DND-41 (cell line): ENCODE measurements at regions not wholly inside any gene's neighbourhood (a gene's known extent, or its start where the extent isn't known, plus 50 kb on each side); places are given as distances from the start of the nearest gene placed in this dataset.

Experiments used
- ATAC-seq: fragments of 200-7000 bp; cut with Tn5 transposase; 3 replicates; pipeline ENCODE4 v1.9.1; 2021; ENCODE audit warnings: low read depth; ENCODE audit not compliant: insufficient read depth
- DNase-seq: peaks from one replicate; pipeline ENCODE4 v3.0.0-alpha.2; 2020
- H2AFZ ChIP-seq: 2 replicates; pipeline ENCODE4 v1.6.0; 2012; ENCODE audit warnings: low read depth, low read length
- H3K27ac ChIP-seq: 2 replicates; pipeline ENCODE4 v1.5.1; 2012; ENCODE audit warnings: low read length, inconsistent platforms
- H3K27me3 ChIP-seq: fragments of 200-600 bp; sonication (generic); 2 replicates; pipeline ENCODE4 v1.6.0; 2012; ENCODE audit warnings: low read length, mild to moderate bottlenecking, inconsistent platforms; ENCODE audit not compliant: insufficient read depth, poor library complexity
- H3K36me3 ChIP-seq: 2 replicates; pipeline ENCODE4 v1.5.1; 2012; ENCODE audit warnings: low read length, inconsistent platforms; ENCODE audit not compliant: insufficient read depth
- H3K4me1 ChIP-seq: 2 replicates; pipeline ENCODE4 v1.5.1; 2012; ENCODE audit warnings: mild to moderate bottlenecking, low read length; ENCODE audit not compliant: insufficient read depth
- H3K4me2 ChIP-seq: 2 replicates; pipeline ENCODE4 v1.6.0; 2012; ENCODE audit warnings: mild to moderate bottlenecking, moderate library complexity, low read length, inconsistent platforms; ENCODE audit not compliant: insufficient read depth
- H3K4me3 ChIP-seq, 2 experiments: fragments of 200-600 bp in 1 of 2; shearing (Covaris generic) in 1 of 2; 2 replicates each; pipeline ENCODE4 v1.5.1; 2012 to 2016; ENCODE audit warnings: inconsistent platforms in 2 of 2, low read length in 2 of 2, mild to moderate bottlenecking in 2 of 2, low read depth in 1 of 2, moderate library complexity in 1 of 2
- H3K79me2 ChIP-seq: 2 replicates; pipeline ENCODE4 v1.6.0; 2012; ENCODE audit warnings: low read length, inconsistent platforms; ENCODE audit not compliant: insufficient read depth
- H3K9ac ChIP-seq: 2 replicates; pipeline ENCODE4 v1.6.0; 2012; ENCODE audit warnings: low read depth, mild to moderate bottlenecking, inconsistent platforms, low read length, moderate library complexity
- H3K9me3 ChIP-seq: 2 replicates; pipeline ENCODE4 v1.5.1; 2012; ENCODE audit warnings: low read length, moderate library complexity, mild to moderate bottlenecking, inconsistent platforms; ENCODE audit not compliant: insufficient read depth, severe bottlenecking
- H4K20me1 ChIP-seq: 2 replicates; pipeline ENCODE4 v1.6.0; 2012; ENCODE audit warnings: low read length; ENCODE audit not compliant: insufficient read depth
- CTCF ChIP-seq: IDR thresholded peaks from 2 replicates; pipeline ENCODE4 v1.5.1; 2012; ENCODE audit warnings: borderline replicate concordance, low read length, moderate library complexity, mild to moderate bottlenecking; ENCODE audit not compliant: poor library complexity, severe bottlenecking; ENCODE audit errors: extremely low read depth
- EZH2 ChIP-seq: IDR thresholded peaks from 3 replicates; pipeline ENCODE4 v1.6.1; 2012; ENCODE audit warnings: borderline replicate concordance, low read depth, mild to moderate bottlenecking, moderate library complexity, low read length, inconsistent platforms; ENCODE audit not compliant: severe bottlenecking

GRCh38 chr13:73177916-73178565 is 119.2 kb downstream of the KLF5 start:
- Histone ChIP-seq H3K4me2 (no peak overlapping the region), H3K27me3 (no peaks in the 10 kb centered on the region), H3K4me3 (no peak overlapping the region), H3K9me3 (no peaks in the 10 kb centered on the region), H3K27ac (no peak overlapping the region), H2AFZ (no peak overlapping the region), H3K79me2 (no peaks in the 10 kb centered on the region), H4K20me1 (no peaks in the 10 kb centered on the region), H3K9ac (no peak overlapping the region), H3K4me1 (no peaks in the 10 kb centered on the region), H3K36me3 (no peaks in the 10 kb centered on the region)
- no peak for DNase-seq
- TF ChIP-seq CTCF, result no peak
- TF ChIP-seq EZH2, result no peak
- ATAC-seq, result no peak

- no peak overlapping the region for H3K27ac ChIP-seq
- no peak for ATAC-seq
- H3K4me1 ChIP-seq, result no peaks in the 10 kb centered on the region
- H3K79me2 ChIP-seq, result no peaks in the 10 kb centered on the region
- H3K27me3 ChIP-seq, result no peaks in the 10 kb centered on the region
- no peak overlapping the region for H3K9ac ChIP-seq
- DNase-seq, result no peak
- H3K4me3 ChIP-seq, result no peak overlapping the region
- TF ChIP-seq CTCF (no peak), EZH2 (no peak)
- H3K9me3 ChIP-seq, result no peaks in the 10 kb centered on the region
- H4K20me1 ChIP-seq, result no peaks in the 10 kb centered on the region
- no peak overlapping the region for H2AFZ ChIP-seq
- no peaks in the 10 kb centered on the region for H3K36me3 ChIP-seq
- H3K4me2 ChIP-seq, result no peak overlapping the region
These were observed 118.2 kb downstream of the KLF5 start for GRCh38 chr13:73177017-73177416.

- TF ChIP-seq CTCF, result no peak
- TF ChIP-seq EZH2, result no peak
- H3K27me3 ChIP-seq, result no peaks in the 10 kb centered on the region
- H3K9me3 ChIP-seq, result no peaks in the 10 kb centered on the region
- ATAC-seq (no peak), DNase-seq (no peak)
- no peak overlapping the region for H3K4me2 ChIP-seq
- no peak overlapping the region for H3K27ac ChIP-seq
- 0 out of 2 replicates have a peak, but pooled peaks cover 5% of the 10 kb centered on the region for H3K4me1 ChIP-seq
- H3K79me2 ChIP-seq, result no peaks in the 10 kb centered on the region
- H3K9ac ChIP-seq, result no peak overlapping the region
- H4K20me1 ChIP-seq, result no peaks in the 10 kb centered on the region
- no peak overlapping the region for H2AFZ ChIP-seq
- no peak overlapping the region for H3K4me3 ChIP-seq
- H3K36me3 ChIP-seq, result no peaks in the 10 kb centered on the region
These were observed 115.8 kb downstream of the KLF5 start for GRCh38 chr13:73174521-73175010.
